ENCODE measurements at regions not wholly inside any gene's neighbourhood (a gene's known extent, or its start where the extent isn't known, plus 50 kb on each side); places are given as distances from the start of the nearest gene placed in this dataset.

DNA sequence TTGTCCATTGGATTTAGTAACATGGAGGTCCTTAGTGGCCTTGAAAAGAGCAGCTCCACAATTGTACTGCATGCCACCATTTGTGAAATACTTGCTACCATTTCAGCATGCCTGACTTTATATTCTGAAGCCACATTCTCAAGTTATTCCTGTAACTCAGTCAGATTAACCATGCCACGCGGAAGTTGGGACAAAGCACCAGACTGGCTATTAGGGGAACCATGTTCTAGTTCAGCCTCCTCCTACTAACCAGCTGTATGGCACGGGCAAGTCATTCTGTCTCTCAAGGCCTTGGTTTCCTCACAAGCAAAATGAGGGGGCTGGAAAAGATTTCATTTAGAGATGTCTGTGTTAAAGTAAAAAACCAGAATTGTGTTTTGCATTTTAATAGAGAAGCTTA lies 418.0 kb downstream of the PLK2 start:
- Histone ChIP-seq H3K4me1 (ENCODE audit: insufficient read depth) (no peaks in the 10 kb centered on the region), H3K27me3 (no peaks in the 10 kb centered on the region), H3K4me3 (no peak overlapping the region), H3K27ac (no peak overlapping the region), H3K9me3 (no peaks in the 10 kb centered on the region), H3K36me3 (no peaks in the 10 kb centered on the region)
- 95 to 100% (median 98%) methylated on average over 3 of the region's 3 CpGs for WGBS, 3 donors
- no peak for TF ChIP-seq CTCF (IDR thresholded peaks at IDR 0.05)
- no peak for TF ChIP-seq POLR2A (IDR thresholded peaks at IDR 0.05)
- no peak for TF ChIP-seq EP300 (IDR thresholded peaks at IDR 0.05)
- intact Hi-C loops (cut with DNase I), result no loop called here
- no peak for DNase-seq

- Histone ChIP-seq H3K27me3 (no peaks in the 10 kb centered on the region), H3K27ac (no peak overlapping the region), H3K4me1 (ENCODE audit: insufficient read depth) (no peaks in the 10 kb centered on the region), H3K9me3 (no peaks in the 10 kb centered on the region), H3K36me3 (no peaks in the 10 kb centered on the region), H3K4me3 (no peak overlapping the region)
- intact Hi-C loops (cut with DNase I), result no loop called here
- DNase-seq, result no peak
- no peak for TF ChIP-seq CTCF (IDR thresholded peaks at IDR 0.05)
- no peak for TF ChIP-seq POLR2A (IDR thresholded peaks at IDR 0.05)
- no peak for TF ChIP-seq EP300 (IDR thresholded peaks at IDR 0.05)
- WGBS, 3 donors, result 0 to 52% (median 45%) methylated on average over 1 of the region's 1 CpG
These were observed 419.0 kb downstream of the PLK2 start for GRCh38 chr5:58040846-58041245.

GRCh38 chr5:58040044-58040443 lies 419.8 kb downstream of the PLK2 start:
- TF ChIP-seq EP300 (IDR thresholded peaks at IDR 0.05), result no peak
- no peak for TF ChIP-seq POLR2A (IDR thresholded peaks at IDR 0.05)
- TF ChIP-seq CTCF (IDR thresholded peaks at IDR 0.05), result no peak
- Histone ChIP-seq H3K4me3 (no peak overlapping the region), H3K27ac (no peak overlapping the region), H3K4me1 (ENCODE audit: insufficient read depth) (no peaks in the 10 kb centered on the region), H3K27me3 (no peaks in the 10 kb centered on the region), H3K36me3 (no peaks in the 10 kb centered on the region), H3K9me3 (no peaks in the 10 kb centered on the region)
- WGBS, 3 donors, result 48 to 80% (median 77%) methylated on average over 2 of the region's 2 CpGs
- intact Hi-C loops (cut with DNase I), result no loop called here
- no peak for DNase-seq

- H3K36me3 ChIP-seq, result no peaks in the 10 kb centered on the region
- TF ChIP-seq EP300 (IDR thresholded peaks at IDR 0.05) (no peak), CTCF (IDR thresholded peaks at IDR 0.05) (no peak), POLR2A (IDR thresholded peaks at IDR 0.05) (no peak)
- DNase-seq, result no peak
- intact Hi-C loops (cut with DNase I), result no loop called here
- H3K27ac ChIP-seq, result no peak overlapping the region
- H3K4me3 ChIP-seq, result no peak overlapping the region
- H3K4me1 ChIP-seq (ENCODE audit: insufficient read depth), result no peaks in the 10 kb centered on the region
- no peaks in the 10 kb centered on the region for H3K9me3 ChIP-seq
- WGBS, 3 donors, result 88 to 94% (median 93%) methylated on average over 3 of the region's 3 CpGs
- no peaks in the 10 kb centered on the region for H3K27me3 ChIP-seq
These were observed 422.0 kb downstream of the PLK2 start for GRCh38 chr5:58037899-58038298.

GRCh38 chr5:58025809-58026208 lies 434.1 kb downstream of the PLK2 start:
- Histone ChIP-seq H3K9me3 (no peaks in the 10 kb centered on the region), H3K4me3 (no peak overlapping the region), H3K36me3 (no peaks in the 10 kb centered on the region), H3K27ac (no peak overlapping the region), H3K27me3 (no peaks in the 10 kb centered on the region), H3K4me1 (ENCODE audit: insufficient read depth) (no peaks in the 10 kb centered on the region)
- DNase-seq, result no peak
- 50 to 97% (median 93%) methylated on average over 1 of the region's 1 CpG for WGBS, 3 donors
- TF ChIP-seq EP300 (IDR thresholded peaks at IDR 0.05), result no peak
- no peak for TF ChIP-seq POLR2A (IDR thresholded peaks at IDR 0.05)
- no peak for TF ChIP-seq CTCF (IDR thresholded peaks at IDR 0.05)
- intact Hi-C loops (cut with DNase I), result no loop called here

Measured in ovary (tissue), 7 donors.